ENCODE measurements at regions not wholly inside any gene's neighbourhood (a gene's known extent, or its start where the extent isn't known, plus 50 kb on each side); places are given as distances from the start of the nearest gene placed in this dataset.

- no peak for TF ChIP-seq CTCF (optimal IDR thresholded peaks at IDR 0.05 in 1 of 3, IDR thresholded peaks at IDR 0.05 in 1 of 3, conservative IDR thresholded peaks at IDR 0.05 in 1 of 3; ENCODE audit: extremely low read depth in 1 of 3, insufficient read depth in 2 of 3, low read length in 3 of 3)
- TF ChIP-seq EZH2 (IDR thresholded peaks at IDR 0.05; ENCODE audit: low read length) = no peak
- DNase-seq (ENCODE audit: low read depth, low spot score) = no peak
- Histone ChIP-seq H3K9ac (ENCODE audit: control insufficient read depth, extremely low read depth, insufficient read depth, low read length) (no peak overlapping the region), H3K9me1 (ENCODE audit: control insufficient read depth, extremely low read depth, insufficient read depth, low read length) (no peaks in the 10 kb centered on the region), H2AFZ (ENCODE audit: control insufficient read depth, low read length) (no peak overlapping the region), H3K9me3 (ENCODE audit: control insufficient read depth, low read depth, low read length) (no peaks in the 10 kb centered on the region), H3K36me3 (ENCODE audit: control insufficient read depth in 2 of 2, extremely low read depth in 1 of 2, insufficient read depth in 2 of 2, low read length in 2 of 2) (no peaks in the 10 kb centered on the region), H3K4me1 (ENCODE audit: control insufficient read depth, extremely low read depth, insufficient read depth, low read length) (no peaks in the 10 kb centered on the region), H3K4me2 (ENCODE audit: control insufficient read depth, extremely low read depth, insufficient read depth, low read depth, low read length) (no peak overlapping the region), H3K4me3 (ENCODE audit: control insufficient read depth in 2 of 3, extremely low read depth in 1 of 3, insufficient read depth in 2 of 3, low read depth in 1 of 3, low read length in 3 of 3) (no peak overlapping the region), H4K20me1 (ENCODE audit: control insufficient read depth, extremely low read depth, insufficient read depth, low read length) (no peaks in the 10 kb centered on the region), H3K27me3 (ENCODE audit: control insufficient read depth, extremely low read depth, insufficient read depth, low read length) (no peaks in the 10 kb centered on the region), H3K27ac (ENCODE audit: control insufficient read depth, insufficient read depth, low read length) (no peak overlapping the region), H3K79me2 (ENCODE audit: control insufficient read depth, insufficient read depth, low read length) (no peaks in the 10 kb centered on the region)
- no peak for FAIRE-seq
- dilution Hi-C loops (cut with MboI; ENCODE audit: extremely low pct_ligation_motif_present, low sequenced_read_pairs) = no loop called here
These were observed 51.4 kb upstream of the LSM6 start for GRCh38 chr4:146124023-146124680.

- H3K9me3 ChIP-seq (ENCODE audit: control insufficient read depth, low read depth, low read length) = no peaks in the 10 kb centered on the region
- H2AFZ ChIP-seq (ENCODE audit: control insufficient read depth, low read length) = no peak overlapping the region
- no peak for TF ChIP-seq CTCF (optimal IDR thresholded peaks at IDR 0.05 in 1 of 3, IDR thresholded peaks at IDR 0.05 in 1 of 3, conservative IDR thresholded peaks at IDR 0.05 in 1 of 3; ENCODE audit: extremely low read depth in 1 of 3, insufficient read depth in 2 of 3, low read length in 3 of 3)
- no peak for TF ChIP-seq EZH2 (IDR thresholded peaks at IDR 0.05; ENCODE audit: low read length)
- no peak overlapping the region for H3K27ac ChIP-seq (ENCODE audit: control insufficient read depth, insufficient read depth, low read length)
- dilution Hi-C loops (cut with MboI; ENCODE audit: extremely low pct_ligation_motif_present, low sequenced_read_pairs) = no loop called here
- no peaks in the 10 kb centered on the region for H3K9me1 ChIP-seq (ENCODE audit: control insufficient read depth, extremely low read depth, insufficient read depth, low read length)
- no peaks in the 10 kb centered on the region for H3K4me1 ChIP-seq (ENCODE audit: control insufficient read depth, extremely low read depth, insufficient read depth, low read length)
- H3K4me3 ChIP-seq (ENCODE audit: control insufficient read depth in 2 of 3, extremely low read depth in 1 of 3, insufficient read depth in 2 of 3, low read depth in 1 of 3, low read length in 3 of 3) = no peak overlapping the region
- no peaks in the 10 kb centered on the region for H4K20me1 ChIP-seq (ENCODE audit: control insufficient read depth, extremely low read depth, insufficient read depth, low read length)
- H3K9ac ChIP-seq (ENCODE audit: control insufficient read depth, extremely low read depth, insufficient read depth, low read length) = no peak overlapping the region
- H3K79me2 ChIP-seq (ENCODE audit: control insufficient read depth, insufficient read depth, low read length) = no peaks in the 10 kb centered on the region
- no peak overlapping the region for H3K4me2 ChIP-seq (ENCODE audit: control insufficient read depth, extremely low read depth, insufficient read depth, low read depth, low read length)
- FAIRE-seq = no peak
- no peak for DNase-seq (ENCODE audit: low read depth, low spot score)
- no peaks in the 10 kb centered on the region for H3K36me3 ChIP-seq (ENCODE audit: control insufficient read depth in 2 of 2, extremely low read depth in 1 of 2, insufficient read depth in 2 of 2, low read length in 2 of 2)
- H3K27me3 ChIP-seq (ENCODE audit: control insufficient read depth, extremely low read depth, insufficient read depth, low read length) = no peaks in the 10 kb centered on the region
These were observed 52.3 kb upstream of the LSM6 start for GRCh38 chr4:146123231-146123630.

All from keratinocyte (primary cell).